SJCRH30 (cell line): ENCODE measurements at regions not wholly inside any gene's neighbourhood (a gene's known extent, or its start where the extent isn't known, plus 50 kb on each side); places are given as distances from the start of the nearest gene placed in this dataset.
"Not testable (repeated sequence)": the region's sequence is repeated elsewhere in the genome, so short reads cannot be mapped to it uniquely, and the experiment has no call there.

Source experiments
- DNase-seq, 2 experiments: peaks; one replicate each; pipeline ENCODE4 v3.0.0-alpha.2; 2015 to 2020
- H3K27ac ChIP-seq: fragments of 250-450 bp; sonication (Bioruptor Pico); 2 replicates; pipeline ENCODE4 v1.5.1; 2020; ENCODE audit warnings: mild to moderate bottlenecking, moderate library complexity
- H3K27me3 ChIP-seq: fragments of 250-450 bp; sonication (Bioruptor Pico); 2 replicates; pipeline ENCODE4 v1.5.1; 2020; ENCODE audit warnings: mild to moderate bottlenecking, moderate library complexity
- H3K36me3 ChIP-seq: fragments of 250-450 bp; sonication (Bioruptor Pico); 2 replicates; pipeline ENCODE4 v1.5.1; 2020; ENCODE audit warnings: mild to moderate bottlenecking, moderate library complexity
- H3K4me1 ChIP-seq: fragments of 250-450 bp; sonication (Bioruptor Pico); 2 replicates; pipeline ENCODE4 v1.5.1; 2020; ENCODE audit warnings: mild to moderate bottlenecking, moderate library complexity
- H3K4me3 ChIP-seq: fragments of 250-450 bp; sonication (Bioruptor Pico); 2 replicates; pipeline ENCODE4 v1.5.1; 2020; ENCODE audit warnings: mild to moderate bottlenecking, moderate library complexity
- H3K9me3 ChIP-seq: fragments of 250-450 bp; sonication (Bioruptor Pico); replicated peaks from 2 replicates; pipeline ENCODE4 v1.5.1; 2020; ENCODE audit warnings: mild to moderate bottlenecking, moderate library complexity

DNA sequence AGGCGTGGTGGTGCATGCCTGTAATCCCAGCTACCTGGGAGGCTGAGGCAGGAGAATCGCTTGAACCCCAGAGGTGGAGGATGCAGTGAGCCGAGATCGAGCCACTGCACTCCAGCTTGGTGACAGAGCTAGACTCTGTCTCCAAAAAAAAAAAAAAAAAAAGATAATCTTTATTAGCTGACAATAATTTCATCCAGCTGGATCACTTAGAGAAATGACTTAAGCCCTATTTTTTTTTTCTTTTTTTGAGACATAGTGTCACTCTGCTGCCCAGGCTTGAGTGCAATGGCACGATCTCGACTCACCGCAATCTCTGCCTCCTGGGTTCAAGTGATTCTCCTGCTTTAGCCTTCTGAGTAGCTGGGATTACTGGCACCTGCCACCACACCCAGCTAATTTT is 51.6 kb upstream of the MAP4K4 start:
- not testable (repeated sequence) for H3K27ac ChIP-seq, H3K4me3 ChIP-seq, H3K36me3 ChIP-seq, H3K4me1 ChIP-seq, H3K9me3 ChIP-seq, H3K27me3 ChIP-seq, DNase-seq

- DNase-seq: no peak
These were observed 52.6 kb upstream of the MAP4K4 start for GRCh38 chr2:101644842-101645383.

DNA sequence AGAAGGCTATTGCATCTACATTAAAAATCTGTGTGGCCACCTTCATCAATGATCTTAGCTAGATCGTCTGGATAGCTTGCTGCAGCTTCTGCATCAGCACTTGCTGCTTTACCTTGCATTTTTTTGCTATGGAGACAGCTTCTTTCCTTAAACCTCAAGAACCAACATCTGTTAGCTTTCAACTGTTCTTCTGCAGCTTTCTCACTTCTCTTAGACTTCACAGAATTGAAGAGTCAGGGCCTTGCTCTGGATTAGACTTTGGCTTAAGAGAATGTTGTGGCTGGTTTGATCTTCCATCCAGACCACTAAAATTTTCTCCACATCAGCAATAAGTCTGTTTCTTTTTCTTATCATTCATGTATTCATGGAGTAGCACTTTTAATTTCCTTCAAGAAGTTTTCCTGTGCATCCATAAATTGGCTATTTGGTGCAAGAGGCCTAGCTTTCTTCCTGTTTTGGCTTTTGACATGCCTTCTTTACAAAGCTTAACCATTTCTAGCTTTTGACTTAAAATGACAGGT is 54.4 kb upstream of the MAP4K4 start:
- Histone ChIP-seq H3K27me3 (no peaks in the 10 kb centered on the region), H3K4me3 (no peak overlapping the region), H3K27ac (no peak overlapping the region), H3K9me3 (no peaks in the 10 kb centered on the region), H3K4me1 (no peaks in the 10 kb centered on the region), H3K36me3 (no peaks in the 10 kb centered on the region)
- no peak for DNase-seq

More at GRCh38 chr2:101644842-101645383, 52.6 kb upstream of the MAP4K4 start:
- Histone ChIP-seq H3K36me3 (no peaks in the 10 kb centered on the region), H3K27me3 (no peaks in the 10 kb centered on the region), H3K27ac (no peak overlapping the region), H3K4me1 (no peaks in the 10 kb centered on the region), H3K4me3 (no peak overlapping the region), H3K9me3 (no peaks in the 10 kb centered on the region)

DNA sequence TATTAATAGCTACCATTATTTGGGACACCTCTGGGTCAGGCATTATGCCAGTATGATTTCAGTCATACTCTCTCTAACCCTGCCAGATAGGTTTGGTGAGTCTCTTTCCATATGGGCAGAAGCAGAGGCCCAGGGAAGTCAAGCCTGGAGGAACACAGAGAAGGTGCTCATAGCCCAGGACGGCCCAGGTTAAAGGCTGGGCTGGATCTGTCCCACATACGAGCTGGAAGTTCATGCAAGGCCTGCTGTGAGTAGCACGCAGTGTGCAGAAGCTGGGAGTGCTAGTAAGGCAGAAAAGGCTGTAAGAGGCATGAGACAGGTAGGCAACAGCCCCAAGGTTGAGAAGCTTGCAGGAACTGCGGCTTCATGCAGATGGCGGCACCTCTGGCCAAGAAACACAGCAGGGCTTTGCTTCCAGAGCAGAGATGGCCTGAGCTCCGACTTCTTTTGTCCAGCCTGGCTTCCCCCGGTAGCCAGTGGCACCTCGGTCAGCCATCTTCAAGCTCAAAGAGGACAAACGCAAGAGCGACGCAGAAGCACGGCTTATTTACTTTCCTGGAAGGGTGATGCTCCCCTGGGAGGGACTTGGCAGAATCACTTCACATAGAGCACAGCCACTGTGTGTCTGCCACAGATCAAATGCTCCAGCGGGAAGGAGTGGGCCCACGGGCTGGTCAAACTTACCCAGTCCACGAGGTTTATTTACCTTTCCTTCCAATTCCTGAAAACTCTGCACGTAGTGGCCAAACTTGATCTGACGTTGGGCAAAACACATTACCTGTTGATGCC is 58.5 kb upstream of the MAP4K4 start:
- Histone ChIP-seq H3K4me1 (no peaks in the 10 kb centered on the region), H3K9me3 (no peaks in the 10 kb centered on the region), H3K4me3 (no peak overlapping the region), H3K27ac (no peak overlapping the region), H3K36me3 (no peaks in the 10 kb centered on the region), H3K27me3 (no peaks in the 10 kb centered on the region)
- no peak for DNase-seq

DNA sequence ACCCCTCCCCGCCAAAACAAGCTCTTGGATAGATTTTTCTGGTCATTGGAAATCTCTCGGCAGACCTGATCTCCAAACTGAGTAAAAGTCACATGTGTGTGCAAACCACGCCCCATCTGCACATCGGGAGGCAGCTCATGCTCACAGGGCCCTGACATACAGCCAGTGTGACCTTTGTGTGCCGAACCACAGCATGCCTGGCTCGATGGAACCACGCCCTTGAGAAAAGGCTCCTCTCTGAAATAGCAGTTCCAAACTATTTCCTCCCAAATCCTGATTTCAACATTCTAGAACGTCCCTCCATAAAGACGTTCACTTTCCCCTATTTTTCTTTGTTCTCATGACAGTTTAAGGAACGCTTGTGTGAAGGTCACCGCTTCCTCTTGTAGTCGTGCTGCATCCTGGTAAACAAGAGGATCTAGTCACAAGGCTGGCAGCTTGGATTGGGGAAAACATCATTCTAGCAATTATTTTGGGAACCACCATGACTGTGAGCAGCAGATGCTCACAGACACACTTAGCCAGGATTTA is 59.3 kb upstream of the MAP4K4 start:
- Histone ChIP-seq H3K27me3 (no peaks in the 10 kb centered on the region), H3K36me3 (no peaks in the 10 kb centered on the region), H3K4me3 (no peak overlapping the region), H3K27ac (no peak overlapping the region), H3K9me3 (no peaks in the 10 kb centered on the region), H3K4me1 (no peaks in the 10 kb centered on the region)
- no peak for DNase-seq

DNA sequence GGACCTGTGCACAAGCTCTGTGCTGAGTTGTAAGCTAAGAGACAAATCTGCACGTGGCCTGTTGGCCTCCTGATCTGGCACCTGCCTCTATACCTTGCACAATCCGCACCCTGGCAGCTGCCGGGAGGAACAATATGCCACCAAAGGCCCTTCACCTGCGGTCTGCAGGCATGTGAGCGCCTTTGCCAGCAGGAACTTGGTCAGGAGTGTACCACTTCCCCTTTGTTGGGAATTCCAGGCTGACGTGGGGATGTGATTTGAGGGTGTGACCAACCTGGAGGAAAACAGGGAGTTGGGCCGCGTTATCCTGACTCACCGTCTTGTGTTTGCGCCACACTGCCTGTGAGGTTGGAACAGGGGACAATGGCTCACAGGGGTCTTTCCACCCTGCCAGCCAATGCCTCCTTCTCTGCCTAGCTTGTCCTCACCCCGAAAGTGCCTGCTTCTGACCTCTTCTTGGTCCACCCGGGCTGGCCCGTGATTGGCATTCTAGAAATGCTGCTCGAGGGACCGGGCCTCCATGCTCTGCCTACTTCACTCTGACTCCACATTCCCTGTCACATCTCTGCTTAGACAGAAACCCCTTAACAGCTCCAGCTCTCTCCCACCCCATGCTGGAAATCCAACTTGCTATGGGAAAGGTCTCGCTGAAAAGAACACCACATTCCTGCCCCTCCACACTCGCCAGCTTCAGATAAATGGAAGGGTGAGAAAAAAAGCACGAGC is 67.1 kb upstream of the MAP4K4 start:
- H3K9me3 ChIP-seq: no peaks in the 10 kb centered on the region
- H3K4me3 ChIP-seq: no peak overlapping the region
- no peak overlapping the region for H3K27ac ChIP-seq
- DNase-seq: no peak
- no peaks in the 10 kb centered on the region for H3K4me1 ChIP-seq
- H3K36me3 ChIP-seq: no peaks in the 10 kb centered on the region
- no peaks in the 10 kb centered on the region for H3K27me3 ChIP-seq

- Histone ChIP-seq H3K27ac (no peak overlapping the region), H3K27me3 (no peaks in the 10 kb centered on the region), H3K9me3 (no peaks in the 10 kb centered on the region), H3K4me1 (no peaks in the 10 kb centered on the region), H3K4me3 (no peak overlapping the region), H3K36me3 (no peaks in the 10 kb centered on the region)
- no peak for DNase-seq
These were observed 69.5 kb upstream of the MAP4K4 start for GRCh38 chr2:101628030-101628392.

DNA sequence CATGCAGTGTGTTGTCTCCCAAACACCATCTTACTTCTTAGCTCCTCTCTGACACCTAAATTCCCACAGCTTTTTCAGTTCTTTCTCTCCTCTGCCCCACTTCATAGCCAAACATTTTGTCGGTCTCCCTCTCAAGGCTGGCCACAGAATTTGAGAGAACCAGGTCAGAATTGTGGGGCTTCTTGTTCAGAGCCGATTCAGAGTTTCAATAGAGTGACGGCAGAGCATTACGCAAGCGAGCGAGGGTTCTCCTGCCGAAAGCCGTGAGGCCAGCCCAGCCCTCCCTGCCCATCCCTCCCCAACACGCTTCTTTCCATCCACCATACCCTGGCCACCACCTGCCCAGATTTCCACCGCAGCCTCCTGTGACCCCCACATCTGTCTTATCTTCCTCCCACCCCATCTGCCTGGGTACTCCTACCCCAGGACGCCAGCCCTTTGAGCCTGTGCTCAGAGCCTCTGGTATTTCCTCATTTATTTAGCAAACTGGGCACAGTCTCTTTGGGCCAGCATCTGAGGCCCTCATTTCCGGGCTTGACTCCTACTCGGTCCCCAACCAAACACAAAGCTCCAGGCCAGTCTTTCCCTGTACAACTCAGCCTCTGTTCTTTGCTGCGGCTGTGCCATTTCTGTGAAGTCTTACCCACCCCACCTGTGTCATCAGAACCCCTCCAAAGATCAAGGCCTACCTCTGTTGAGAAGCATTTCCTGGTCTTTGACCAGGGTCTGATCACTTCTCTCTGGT is 70.0 kb upstream of the MAP4K4 start:
- Histone ChIP-seq H3K36me3 (no peaks in the 10 kb centered on the region), H3K4me1 (no peaks in the 10 kb centered on the region), H3K27me3 (no peaks in the 10 kb centered on the region), H3K4me3 (no peak overlapping the region), H3K27ac (no peak overlapping the region), H3K9me3 (no peaks in the 10 kb centered on the region)
- no peak for DNase-seq

GRCh38 chr2:101625814-101626213 is 71.7 kb upstream of the MAP4K4 start:
- H3K27me3 ChIP-seq, H3K27ac ChIP-seq, H3K9me3 ChIP-seq, H3K36me3 ChIP-seq, H3K4me1 ChIP-seq, H3K4me3 ChIP-seq, DNase-seq: not testable (repeated sequence)

DNA sequence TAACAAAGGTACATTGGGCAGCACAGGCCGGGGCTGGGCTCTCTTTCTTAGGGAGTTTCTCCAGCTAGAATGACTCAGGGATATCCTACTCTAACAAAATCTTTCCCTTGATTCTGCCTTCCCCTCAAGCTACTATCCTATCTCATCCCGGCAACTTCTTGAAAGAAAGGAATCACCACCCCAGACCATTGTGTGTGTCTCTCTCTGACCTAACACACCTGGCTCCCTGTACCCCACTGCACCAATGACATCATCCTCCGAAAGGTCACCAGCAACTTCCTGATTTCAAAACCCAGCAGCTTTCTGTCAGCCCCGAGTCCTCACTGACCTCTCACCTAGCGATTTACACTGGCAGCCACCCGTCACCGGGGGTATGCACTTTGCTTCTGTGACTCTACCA is 72.1 kb upstream of the MAP4K4 start:
- no peaks in the 10 kb centered on the region for H3K27me3 ChIP-seq
- H3K4me3 ChIP-seq: no peak overlapping the region
- DNase-seq: no peak
- H3K4me1 ChIP-seq: no peaks in the 10 kb centered on the region
- H3K9me3 ChIP-seq: no peaks in the 10 kb centered on the region
- H3K36me3 ChIP-seq: no peaks in the 10 kb centered on the region
- no peak overlapping the region for H3K27ac ChIP-seq

DNA sequence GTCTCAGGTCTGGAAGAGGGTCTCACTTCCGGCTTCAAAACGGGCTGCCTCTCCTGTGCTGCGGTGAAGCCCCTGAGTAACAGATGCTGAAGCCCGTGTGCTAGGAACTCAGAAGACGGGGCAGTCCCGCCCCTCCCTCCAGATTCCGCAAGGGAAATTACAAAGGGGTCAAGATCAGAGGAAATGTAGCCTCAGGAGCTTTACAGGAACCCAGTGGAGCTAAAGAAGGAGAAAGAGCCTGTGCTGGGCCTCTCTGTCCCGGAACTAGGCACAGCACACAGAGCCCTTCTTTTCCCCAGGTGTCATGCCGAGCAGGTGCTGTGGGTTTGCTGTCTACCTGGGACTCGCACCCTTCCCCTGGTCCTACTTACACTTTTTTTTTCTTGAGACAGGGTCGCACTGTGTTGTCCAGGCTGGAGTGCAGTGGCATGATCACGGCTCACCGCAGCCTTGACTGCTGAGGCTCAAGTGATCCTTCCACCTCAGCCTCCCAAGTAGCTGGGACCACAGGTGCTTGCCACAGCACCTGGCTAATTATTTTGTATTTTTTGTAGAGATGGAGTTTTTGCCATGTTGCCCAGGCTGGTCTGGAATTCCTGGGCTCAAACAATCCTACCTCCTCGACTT is 72.7 kb upstream of the MAP4K4 start:
- DNase-seq: no peak
- Histone ChIP-seq H3K27ac (no peak overlapping the region), H3K27me3 (no peaks in the 10 kb centered on the region), H3K4me1 (no peaks in the 10 kb centered on the region), H3K9me3 (no peaks in the 10 kb centered on the region), H3K4me3 (no peak overlapping the region), H3K36me3 (no peaks in the 10 kb centered on the region)

DNA sequence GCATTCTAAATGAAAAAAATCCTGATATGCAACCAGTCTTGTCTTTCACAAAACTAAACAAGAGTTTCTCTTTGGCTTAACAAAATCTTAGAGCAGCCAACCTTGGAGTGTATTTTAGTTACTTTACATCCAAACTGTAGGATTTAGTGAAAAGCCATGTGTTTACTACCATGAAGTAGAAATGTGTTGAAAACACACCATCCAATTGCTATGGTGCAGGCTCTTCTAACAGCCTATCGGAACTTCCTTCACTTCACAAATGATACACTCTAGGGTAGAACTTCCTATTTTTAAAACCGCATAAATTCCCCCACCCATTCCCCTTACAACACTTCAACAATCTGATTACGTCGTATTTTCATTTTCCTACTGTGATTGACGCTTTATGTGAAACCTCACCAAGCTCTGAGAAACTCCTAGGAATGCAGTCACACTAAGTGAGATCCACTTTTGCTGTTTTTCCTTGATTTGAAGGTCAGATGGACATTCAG is 74.4 kb upstream of the MAP4K4 start:
- H3K36me3 ChIP-seq: no peaks in the 10 kb centered on the region
- no peak for DNase-seq
- H3K4me1 ChIP-seq: 0 out of 2 replicates have a peak, but pooled peaks cover 4% of the 10 kb centered on the region
- H3K4me3 ChIP-seq: no peak overlapping the region
- H3K27me3 ChIP-seq: no peaks in the 10 kb centered on the region
- no peak overlapping the region for H3K27ac ChIP-seq
- no peaks in the 10 kb centered on the region for H3K9me3 ChIP-seq

GRCh38 chr2:101622210-101623030 is 75.1 kb upstream of the MAP4K4 start:
- Histone ChIP-seq H3K4me1 (0 out of 2 replicates have a peak, but pooled peaks cover 6% of the 10 kb centered on the region), H3K4me3 (no peak overlapping the region), H3K27ac (no peak overlapping the region), H3K27me3 (no peaks in the 10 kb centered on the region), H3K36me3 (no peaks in the 10 kb centered on the region), H3K9me3 (no peaks in the 10 kb centered on the region)
- no peak for DNase-seq
